ENCODE measurements at regions not wholly inside any gene's neighbourhood (a gene's known extent, or its start where the extent isn't known, plus 50 kb on each side); places are given as distances from the start of the nearest gene placed in this dataset.

- Histone ChIP-seq H3K4me1 (ENCODE audit: control insufficient read depth, insufficient read depth, low read length) (no peaks in the 10 kb centered on the region), H3K4me3 (no peak overlapping the region), H3K9ac (ENCODE audit: control insufficient read depth, insufficient read depth, low read length) (no peak overlapping the region), H3K79me2 (ENCODE audit: control insufficient read depth, insufficient read depth, low read length) (no peaks in the 10 kb centered on the region), H3K9me3 (replicated peaks; ENCODE audit: control insufficient read depth, insufficient read depth, low read length) (no peaks in the 10 kb centered on the region), H3K27me3 (replicated peaks in 1 of 2; ENCODE audit: control insufficient read depth in 2 of 2, insufficient read depth in 2 of 2, low read length in 1 of 2) (no peaks in the 10 kb centered on the region), H4K20me1 (ENCODE audit: control insufficient read depth, insufficient read depth) (no peaks in the 10 kb centered on the region), H3K4me2 (ENCODE audit: control insufficient read depth, insufficient read depth) (no peak overlapping the region), H2AFZ (ENCODE audit: control insufficient read depth, low read depth, low read length) (no peak overlapping the region), H3K36me3 (ENCODE audit: control insufficient read depth in 2 of 2, insufficient read depth in 2 of 2, low read length in 1 of 2) (no peaks in the 10 kb centered on the region), H3K27ac (ENCODE audit: control insufficient read depth, insufficient read depth) (no peak overlapping the region)
- 40% methylated on average over 4 of the region's 4 CpGs for WGBS (ENCODE audit: insufficient coverage, insufficient replicate concordance, low lambda C conversion rate, missing lambda C conversion rate)
- FAIRE-seq (no peak), DNase-seq (ENCODE audit: low read depth, low spot score) (no peak), ATAC-seq (no peak)
- in situ Hi-C loops (cut with MboI): no loop called here
- ChIA-PET CTCF (interaction anchor here (1.1 kb wide), 1 partner anchor 12 kb away, joined by 3 read pairs; no protein-coding TSS in a partner anchor), RAD21 (ENCODE audit: unreplicated experiment) (no interaction called here), POLR2A (no interaction called here), SMC1A (ENCODE audit: uncharacterized antibody, unreplicated experiment) (interaction anchor here (0.6 kb wide), 1 partner anchor 241 kb away, joined by 3 read pairs; no protein-coding TSS in a partner anchor)
- intact Hi-C loops (cut with micrococcal nuclease; ENCODE audit: unreplicated experiment): no loop called here
- BruUV-seq (replicated peaks): no TSS peak
- no peak for TF ChIP-seq NR2C1 (IDR thresholded peaks at IDR 0.05)
- no peak for TF ChIP-seq TBL1XR1 (IDR thresholded peaks at IDR 0.05; ENCODE audit: low read depth, low read length)
- TF ChIP-seq FOXM1 (IDR thresholded peaks at IDR 0.05; ENCODE audit: low read depth, low read length): no peak
- no peak for TF ChIP-seq RAD51 (IDR thresholded peaks at IDR 0.05)
- TF ChIP-seq SUPT20H (IDR thresholded peaks at IDR 0.05; ENCODE audit: borderline replicate concordance, control insufficient read depth, low read depth, low read length): no peak
- TF ChIP-seq SP1 (IDR thresholded peaks at IDR 0.05; ENCODE audit: low read depth, low read length): no peak
- no peak for TF ChIP-seq E4F1 (IDR thresholded peaks at IDR 0.05; ENCODE audit: borderline replicate concordance, partially characterized antibody)
- TF ChIP-seq ZNF622 (IDR thresholded peaks at IDR 0.05): no peak
- no peak for TF ChIP-seq FOS (IDR thresholded peaks at IDR 0.05; ENCODE audit: borderline replicate concordance, extremely low read depth, insufficient read length)
Measured at GRCh38 chr4:148542922-148543623, 100.9 kb upstream of the NR3C2 start.

All from GM12878 (cell line).